ENCODE measurements at regions not wholly inside any gene's neighbourhood (a gene's known extent, or its start where the extent isn't known, plus 50 kb on each side); places are given as distances from the start of the nearest gene placed in this dataset.

GRCh38 chr16:86157616-86158247 is 258.8 kb downstream of the IRF8 start:
- no peak for DNase-seq (ENCODE audit: low spot score)

- no peak for DNase-seq (ENCODE audit: low spot score)
These were observed 259.9 kb downstream of the IRF8 start for GRCh38 chr16:86158688-86159360.

DNA sequence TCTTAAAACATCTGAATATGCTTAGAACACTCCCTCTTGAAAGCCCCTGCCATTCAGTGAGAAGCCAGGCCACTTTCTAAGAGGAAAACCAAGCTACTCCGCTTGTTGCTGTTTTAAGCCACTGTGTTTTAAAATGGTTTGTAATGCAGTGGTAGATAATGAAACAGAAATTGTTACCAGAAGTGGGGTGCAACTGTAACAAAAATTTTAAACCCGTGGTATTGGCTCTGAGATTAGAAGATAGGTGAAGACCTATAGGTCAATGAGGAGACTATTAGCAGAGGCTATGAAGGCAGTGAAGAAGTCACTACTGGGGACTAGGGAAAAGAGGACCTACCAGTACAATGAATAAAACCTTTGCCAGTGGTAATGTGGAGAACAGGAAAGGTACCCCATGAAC is 266.5 kb downstream of the IRF8 start:
- no peak for DNase-seq (ENCODE audit: low spot score)

- DNase-seq (ENCODE audit: low spot score), result no peak
These were observed 267.5 kb downstream of the IRF8 start for GRCh38 chr16:86166414-86166813.

- DNase-seq (ENCODE audit: low spot score), result no peak
These were observed 268.1 kb downstream of the IRF8 start for GRCh38 chr16:86167061-86167460.

GRCh38 chr16:86170720-86171119 is 271.8 kb downstream of the IRF8 start:
- DNase-seq (ENCODE audit: low spot score), result no peak

- no peak for DNase-seq (ENCODE audit: low spot score)
These were observed 272.4 kb downstream of the IRF8 start for GRCh38 chr16:86171329-86171728.

GRCh38 chr16:86175816-86176215 is 276.9 kb downstream of the IRF8 start:
- no peak for DNase-seq (ENCODE audit: low spot score)

GRCh38 chr16:86176462-86176861 is 277.5 kb downstream of the IRF8 start:
- no peak for DNase-seq (ENCODE audit: low spot score)

DNA sequence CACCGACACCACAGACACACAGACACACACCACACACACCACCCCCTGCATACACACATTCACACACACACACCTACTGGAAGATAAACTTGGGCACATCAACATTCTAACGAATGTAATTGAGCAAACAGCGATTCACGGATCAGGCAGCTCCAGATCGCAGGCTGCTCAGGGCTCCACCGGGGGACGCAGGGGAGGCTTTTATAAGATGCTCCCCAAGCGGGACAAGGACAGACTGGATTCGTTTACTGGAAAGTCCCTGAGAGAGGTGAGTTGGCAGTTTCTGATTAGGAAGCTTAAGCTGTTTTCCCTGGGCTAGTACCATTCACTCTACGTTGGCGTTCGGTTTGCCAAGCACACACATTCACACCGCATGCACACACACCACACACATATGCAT is 281.3 kb downstream of the IRF8 start:
- no peak for DNase-seq (ENCODE audit: low spot score)

DNA sequence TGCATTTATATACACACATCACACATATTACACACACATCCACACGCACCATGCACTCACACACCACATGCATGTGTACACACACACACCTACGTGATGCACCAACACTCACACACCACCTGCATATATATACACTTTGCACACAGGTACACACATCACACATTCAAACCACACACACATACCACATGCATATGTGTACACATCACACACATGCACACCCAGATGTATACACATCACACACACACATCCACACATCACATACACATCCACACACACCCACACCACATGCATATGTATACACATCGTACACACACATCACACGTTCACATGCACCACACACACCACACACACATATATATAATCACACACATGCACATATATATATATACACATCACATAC is 281.8 kb downstream of the IRF8 start:
- no peak for DNase-seq (ENCODE audit: low spot score)

DNA sequence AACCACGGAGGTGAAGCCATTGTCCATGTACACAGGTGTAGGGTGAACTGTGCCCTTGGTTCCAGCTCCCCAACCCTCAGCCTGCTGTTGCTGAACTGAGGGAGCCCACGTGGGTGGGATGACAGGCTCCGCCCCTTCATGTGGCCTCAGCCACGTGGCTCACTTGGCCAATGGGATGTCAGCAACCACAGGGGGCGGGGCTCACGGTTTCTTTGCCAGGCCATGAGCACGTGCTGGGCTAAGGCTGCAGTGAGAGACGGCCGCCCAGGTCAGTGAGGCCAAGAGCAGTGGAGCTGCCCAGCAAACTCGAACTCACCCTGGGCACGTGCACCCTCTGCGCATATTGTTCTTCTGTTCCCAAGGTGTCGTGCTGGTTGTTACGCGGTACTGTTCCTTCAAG is 282.6 kb downstream of the IRF8 start:
- no peak for DNase-seq (ENCODE audit: low spot score)

- no peak for DNase-seq (ENCODE audit: low spot score)
These were observed 285.2 kb downstream of the IRF8 start for GRCh38 chr16:86184185-86184584.

DNA sequence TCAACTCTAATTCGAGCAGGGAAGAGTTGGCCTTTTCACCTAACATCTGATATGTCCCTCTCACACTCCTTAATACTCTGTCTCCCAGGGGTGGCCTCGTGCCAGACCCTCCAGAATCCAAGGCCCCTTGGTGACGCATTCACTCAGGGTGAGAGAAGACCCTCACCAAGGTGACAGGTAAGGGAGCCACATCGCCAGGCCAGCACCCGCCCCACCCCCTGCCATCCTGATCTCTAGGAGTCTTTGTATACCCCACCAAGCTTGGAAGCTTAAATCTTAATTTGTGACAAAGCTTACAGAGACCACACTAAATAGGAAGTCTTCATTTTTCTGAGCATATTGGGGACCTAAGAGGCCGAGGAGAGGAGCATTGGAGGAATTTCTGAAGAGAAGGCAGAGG is 286.1 kb downstream of the IRF8 start:
- DNase-seq (ENCODE audit: low spot score), result no peak

DNA sequence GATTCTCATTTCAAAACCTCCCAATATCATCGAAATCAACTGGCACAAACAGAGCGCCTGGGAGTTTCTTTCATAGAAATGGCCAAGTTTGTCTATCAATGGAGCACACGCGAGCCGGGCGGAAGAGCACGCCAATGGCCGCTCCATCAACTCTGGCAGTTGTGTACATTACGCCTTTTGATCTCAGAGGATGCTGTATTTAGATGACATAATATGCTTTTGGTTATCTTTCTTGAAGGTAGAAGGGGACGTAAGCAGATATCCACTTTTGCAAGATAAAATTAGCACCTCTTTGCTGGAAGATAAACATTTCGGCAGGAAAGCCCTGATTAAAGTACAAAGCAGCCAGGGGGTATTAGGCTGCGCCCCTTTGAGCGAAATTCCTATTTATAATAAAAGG is 287.4 kb downstream of the IRF8 start:
- no peak for DNase-seq (ENCODE audit: low spot score)

GRCh38 chr16:86189934-86190333 is 291.0 kb downstream of the IRF8 start:
- DNase-seq (ENCODE audit: low spot score), result no peak

GRCh38 chr16:86191663-86192062 is 292.7 kb downstream of the IRF8 start:
- no peak for DNase-seq (ENCODE audit: low spot score)

DNA sequence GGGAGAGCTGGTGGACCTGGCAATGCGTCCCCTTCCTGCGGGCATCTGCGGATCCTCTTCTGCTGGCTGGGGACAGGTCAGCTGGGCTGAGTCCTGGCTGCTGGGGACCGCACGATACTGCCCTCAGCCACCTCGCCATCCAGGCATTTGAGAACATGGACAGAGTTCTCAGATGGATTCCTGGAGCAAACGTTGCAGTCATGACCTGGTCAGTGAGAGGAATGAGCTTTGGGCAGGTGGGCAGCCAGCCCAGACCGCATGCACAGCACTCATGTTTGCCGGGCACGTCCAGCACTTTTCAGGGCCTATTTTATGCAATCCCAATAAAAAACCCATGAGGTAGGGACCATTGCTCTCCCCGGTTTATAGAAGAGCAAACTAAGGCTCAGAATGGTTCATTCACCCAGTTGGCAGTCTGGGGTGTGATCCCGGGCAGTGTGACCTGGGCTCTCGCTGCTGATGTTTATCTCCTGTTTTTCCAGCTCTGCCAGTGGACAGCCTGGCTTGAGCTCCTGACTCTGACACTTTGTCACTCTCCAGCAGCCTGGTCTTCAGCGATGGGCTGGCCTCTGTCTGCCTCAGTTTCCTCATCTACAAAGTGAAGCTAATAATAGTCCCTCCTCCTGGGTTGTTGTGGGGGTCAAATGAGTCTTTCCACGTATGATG is 294.7 kb downstream of the IRF8 start:
- no peak for DNase-seq (ENCODE audit: low spot score)

DNA sequence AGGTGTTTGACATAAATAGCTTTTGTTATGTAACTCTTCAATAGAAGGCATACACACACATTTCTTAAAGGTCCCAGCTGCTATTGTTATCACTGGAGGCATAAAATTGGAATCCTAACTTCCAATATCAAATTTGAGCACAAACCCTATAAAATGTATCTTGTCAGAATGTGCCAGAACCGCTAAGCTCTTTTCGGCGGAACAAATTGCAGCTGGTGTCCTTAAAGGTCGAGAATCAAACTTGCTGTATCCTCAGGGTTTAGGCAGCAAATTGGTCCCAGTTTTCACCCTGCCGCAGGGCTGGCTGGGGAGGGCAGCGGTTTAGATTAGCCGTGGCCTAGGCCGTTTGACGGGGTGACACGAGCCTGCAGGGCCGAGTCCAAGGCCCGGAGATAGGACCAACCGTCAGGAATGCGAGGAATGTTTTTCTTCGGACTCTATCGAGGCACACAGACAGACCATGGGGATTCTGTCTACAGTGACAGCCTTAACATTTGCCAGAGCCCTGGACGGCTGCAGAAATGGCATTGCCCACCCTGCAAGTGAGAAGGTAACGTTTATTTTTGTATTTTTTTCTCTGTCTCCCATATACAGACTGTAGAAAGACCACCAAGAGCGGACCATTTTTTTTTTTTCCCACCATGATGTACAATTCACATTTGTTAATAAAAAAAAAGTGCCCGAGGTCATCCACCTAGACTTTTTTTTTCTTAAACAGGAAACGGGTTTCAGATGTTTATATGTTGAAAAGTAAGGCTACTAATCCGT is 297.1 kb downstream of the IRF8 start:
- no peak for DNase-seq (ENCODE audit: low spot score)

DNA sequence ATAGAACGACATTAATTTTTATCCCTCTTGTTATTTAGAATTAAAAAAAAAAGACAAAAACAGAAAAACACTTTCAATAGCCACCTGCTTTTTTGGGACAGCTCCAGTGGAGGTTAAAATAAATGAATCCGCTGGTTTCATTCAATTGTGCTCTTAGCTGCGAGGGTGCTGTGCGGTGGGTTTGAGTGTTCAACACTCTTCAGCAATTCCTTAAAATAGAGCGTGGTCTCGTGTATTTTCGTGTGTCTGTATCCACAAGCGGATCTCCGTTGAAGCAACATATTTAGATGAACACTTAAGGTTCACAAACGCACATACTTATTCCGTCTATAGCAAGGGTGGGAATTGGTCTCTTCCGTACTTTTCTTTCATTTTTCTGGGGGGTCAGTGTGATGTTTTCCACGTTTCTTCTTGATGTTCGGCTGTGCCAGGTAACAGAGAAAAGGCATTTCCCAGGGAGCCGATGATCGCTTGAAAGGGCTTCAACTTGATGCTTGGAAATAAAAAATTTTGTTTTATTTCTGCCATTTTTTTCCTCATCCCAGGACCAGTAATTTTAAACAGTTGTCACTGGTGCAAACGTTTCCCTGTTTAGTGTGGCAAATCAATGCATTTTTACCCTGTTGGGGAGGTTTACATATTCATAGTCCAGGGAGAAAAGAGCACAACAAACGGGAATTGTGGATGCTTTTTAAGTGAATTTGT is 297.9 kb downstream of the IRF8 start:
- no peak for DNase-seq (ENCODE audit: low spot score)

- no peak for DNase-seq (ENCODE audit: low spot score)
These were observed 299.5 kb downstream of the IRF8 start for GRCh38 chr16:86198206-86199118.
